Thymus (tissue), 11 donors: ENCODE measurements at regions not wholly inside any gene's neighbourhood (a gene's known extent, or its start where the extent isn't known, plus 50 kb on each side); places are given as distances from the start of the nearest gene placed in this dataset.

Experiments used
- DNase-seq, 9 donors: peaks; one replicate each; pipeline ENCODE4 v3.0.0-alpha.2; 2013; ENCODE audit warnings: low spot score in 9 of 9, low read depth in 6 of 9, missing footprints in 1 of 9
- H3K27ac ChIP-seq, 2 donors: one replicate each; pipeline ENCODE4 v1.5.1; 2013; ENCODE audit warnings: control low read depth in 1 of 2, low read depth in 1 of 2, low read length in 1 of 2, mild to moderate bottlenecking in 1 of 2, moderate library complexity in 1 of 2
- H3K27me3 ChIP-seq, 2 donors: one replicate each; pipeline ENCODE4 v1.5.1; 2013; ENCODE audit warnings: low read length in 1 of 2; ENCODE audit not compliant: control insufficient read depth in 2 of 2, insufficient read depth in 1 of 2
- H3K36me3 ChIP-seq, 2 donors: one replicate each; pipeline ENCODE4 v1.5.1; 2013; ENCODE audit warnings: low read length in 1 of 2, mild to moderate bottlenecking in 1 of 2, moderate library complexity in 1 of 2; ENCODE audit not compliant: control insufficient read depth in 2 of 2, insufficient read depth in 2 of 2
- H3K4me1 ChIP-seq, 2 donors: one replicate each; pipeline ENCODE4 v1.5.1; 2013; ENCODE audit warnings: low read length in 2 of 2; ENCODE audit not compliant: control insufficient read depth in 2 of 2, insufficient read depth in 2 of 2
- H3K4me3 ChIP-seq, 2 donors: one replicate each; pipeline ENCODE4 v1.5.1; 2013; ENCODE audit warnings: low read length in 2 of 2, control low read depth in 1 of 2, mild to moderate bottlenecking in 1 of 2
- H3K9me3 ChIP-seq, 2 donors: one replicate each; pipeline ENCODE4 v1.5.1; 2013; ENCODE audit warnings: low read length in 1 of 2, mild to moderate bottlenecking in 1 of 2; ENCODE audit not compliant: control insufficient read depth in 2 of 2, insufficient read depth in 1 of 2
- WGBS: extraction: QIAGEN DNeasy Blood & Tissue Kit; methylation state at CpG from one replicate; pipeline ENCODE4 v1.1.7; 2013; 5-methylcytosine and 5-hydroxymethylcytosine counted together
- donor health status: healthy.

- no peak overlapping the region for H3K4me3 ChIP-seq
- no peaks in the 10 kb centered on the region for H3K27me3 ChIP-seq
- no peaks in the 10 kb centered on the region for H3K36me3 ChIP-seq
- no peaks in the 10 kb centered on the region for H3K4me1 ChIP-seq
- H3K27ac ChIP-seq, result no peak overlapping the region
- H3K9me3 ChIP-seq, result no peaks in the 10 kb centered on the region
- DNase-seq, result no peak
These were observed 607.5 kb upstream of the BRINP3 start for GRCh38 chr1:191085121-191085520.

DNA sequence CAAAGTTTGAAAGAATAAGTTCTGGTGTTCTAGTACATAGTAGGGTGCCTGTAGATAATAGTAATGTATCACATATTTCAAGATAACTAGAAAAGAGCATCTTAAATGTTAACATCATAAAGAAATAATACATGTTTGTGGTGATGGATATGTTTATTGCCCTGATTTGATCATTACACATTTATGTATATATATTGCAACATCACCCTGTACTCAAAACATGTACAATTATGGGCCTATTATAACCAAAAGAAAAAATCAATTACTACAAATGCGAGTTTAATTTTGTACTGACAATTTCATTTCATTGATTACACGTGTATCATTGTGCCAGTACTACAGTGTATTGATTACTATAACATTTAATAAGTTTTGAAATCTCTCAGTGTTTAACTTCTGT, 609.2 kb upstream of the BRINP3 start:
- 85% methylated on average over 2 of the region's 2 CpGs for WGBS
- H3K4me1 ChIP-seq, result no peaks in the 10 kb centered on the region
- H3K9me3 ChIP-seq, result no peaks in the 10 kb centered on the region
- no peak overlapping the region for H3K27ac ChIP-seq
- DNase-seq, result no peak
- H3K36me3 ChIP-seq, result no peaks in the 10 kb centered on the region
- H3K4me3 ChIP-seq, result no peak overlapping the region
- no peaks in the 10 kb centered on the region for H3K27me3 ChIP-seq

DNA sequence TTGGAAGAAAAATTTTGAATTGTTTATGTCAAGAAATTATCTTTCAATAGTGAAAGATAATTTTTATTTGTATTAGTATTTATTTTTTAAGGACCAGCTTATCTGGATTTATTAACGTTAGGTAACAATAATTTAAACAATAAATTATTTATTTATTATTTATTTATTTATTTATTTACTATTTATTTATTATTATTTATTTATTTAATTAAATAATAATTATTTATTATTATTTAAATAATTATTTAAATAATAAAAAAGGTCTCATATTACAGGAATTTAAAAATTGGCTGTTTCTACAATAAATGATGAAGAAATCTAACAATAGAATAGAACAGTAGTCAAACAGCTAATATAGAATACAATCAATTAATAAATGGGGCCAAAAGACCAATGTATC, 618.7 kb upstream of the BRINP3 start:
- DNase-seq, result no peak
- Histone ChIP-seq H3K27me3 (no peaks in the 10 kb centered on the region), H3K36me3 (no peaks in the 10 kb centered on the region), H3K9me3 (no peaks in the 10 kb centered on the region), H3K4me3 (no peak overlapping the region), H3K4me1 (no peaks in the 10 kb centered on the region), H3K27ac (no peak overlapping the region)
- WGBS, result 93% methylated on average over 1 of the region's 1 CpG

GRCh38 chr1:191099696-191100095, 622.0 kb upstream of the BRINP3 start:
- WGBS, result 91% methylated on average over 4 of the region's 4 CpGs
- H3K4me1 ChIP-seq, result no peaks in the 10 kb centered on the region
- H3K9me3 ChIP-seq, result no peaks in the 10 kb centered on the region

DNA sequence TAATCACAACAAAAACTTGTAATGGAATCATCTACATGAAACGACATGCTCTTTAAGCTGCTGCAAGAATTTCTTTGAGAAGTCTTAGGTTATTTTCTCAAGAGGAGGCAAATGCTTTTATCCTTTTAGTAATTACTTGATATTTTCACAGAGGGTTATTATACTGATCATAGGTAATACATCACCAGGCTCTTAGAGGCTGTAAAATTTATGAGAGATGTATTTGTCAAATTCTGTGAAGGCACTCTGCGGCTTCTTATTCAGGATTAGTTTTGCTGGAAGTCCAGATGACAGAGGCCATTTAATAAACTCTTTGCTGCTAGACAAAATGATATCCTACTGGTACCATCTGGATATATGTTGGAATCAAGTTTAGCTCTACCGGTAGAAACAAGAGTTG, 624.3 kb upstream of the BRINP3 start:
- no peaks in the 10 kb centered on the region for H3K4me1 ChIP-seq
- no peak overlapping the region for H3K4me3 ChIP-seq
- H3K36me3 ChIP-seq, result no peaks in the 10 kb centered on the region
- no peak for DNase-seq
- no peak overlapping the region for H3K27ac ChIP-seq
- WGBS, result 93% methylated on average over 3 of the region's 3 CpGs
- no peaks in the 10 kb centered on the region for H3K27me3 ChIP-seq
- H3K9me3 ChIP-seq, result no peaks in the 10 kb centered on the region

More at GRCh38 chr1:191099696-191100095, 622.0 kb upstream of the BRINP3 start:
- no peak for DNase-seq
- Histone ChIP-seq H3K27ac (no peak overlapping the region), H3K36me3 (no peaks in the 10 kb centered on the region), H3K4me3 (no peak overlapping the region), H3K27me3 (no peaks in the 10 kb centered on the region)

GRCh38 chr1:191125950-191126349, 648.3 kb upstream of the BRINP3 start:
- Histone ChIP-seq H3K4me3 (no peak overlapping the region), H3K36me3 (no peaks in the 10 kb centered on the region), H3K27ac (no peak overlapping the region), H3K4me1 (no peaks in the 10 kb centered on the region), H3K9me3 (peaks cover 0 to 4% of the 10 kb centered on the region in 2 donors), H3K27me3 (no peaks in the 10 kb centered on the region)
- DNase-seq, result no peak
- WGBS, result 97% methylated on average over 3 of the region's 3 CpGs

DNA sequence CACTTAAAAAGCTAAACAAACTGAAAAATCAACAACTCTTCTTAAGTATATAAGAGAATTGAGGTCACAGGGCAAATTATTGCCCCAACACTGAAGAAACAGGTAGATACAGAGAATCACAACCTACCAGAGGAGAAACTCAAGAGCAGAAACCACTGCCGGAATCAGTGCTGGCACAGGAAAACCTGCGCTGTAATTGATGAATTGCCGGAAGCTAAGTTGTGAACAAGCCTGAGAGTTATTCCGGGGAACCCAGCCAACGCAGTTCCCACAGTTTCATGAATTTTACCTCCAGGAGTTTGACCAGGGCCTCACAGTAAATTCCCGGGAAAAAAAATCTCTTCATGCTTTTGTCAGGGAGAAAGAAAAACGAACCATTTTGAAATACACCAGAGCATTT, 657.1 kb upstream of the BRINP3 start:
- WGBS, result 3% methylated on average over 7 of the region's 7 CpGs
- Histone ChIP-seq H3K27me3 (no peaks in the 10 kb centered on the region), H3K4me1 (no peaks in the 10 kb centered on the region), H3K27ac (no peak overlapping the region), H3K9me3 (no peaks in the 10 kb centered on the region), H3K4me3 (no peak overlapping the region), H3K36me3 (no peaks in the 10 kb centered on the region)
- DNase-seq, result no peak

DNA sequence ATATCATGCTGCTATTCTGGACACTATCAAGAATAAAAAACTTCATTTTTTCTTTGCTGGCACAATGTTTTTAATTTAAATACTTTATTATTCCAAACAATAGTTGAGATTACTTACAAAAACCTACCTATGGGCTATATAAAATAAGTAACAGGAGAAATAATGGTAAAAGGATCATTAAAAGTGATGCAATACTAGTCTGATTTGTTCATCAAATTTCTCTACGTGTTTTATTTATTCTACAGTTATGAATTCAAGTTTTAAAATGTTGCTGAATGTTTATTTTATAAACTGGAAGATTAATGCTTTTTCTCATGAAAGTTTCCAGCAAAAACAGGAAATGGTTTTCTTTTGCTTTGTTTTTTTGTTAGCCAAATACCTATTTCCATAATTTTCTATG, 662.4 kb upstream of the BRINP3 start:
- 87% methylated on average over 1 of the region's 1 CpG for WGBS

DNA sequence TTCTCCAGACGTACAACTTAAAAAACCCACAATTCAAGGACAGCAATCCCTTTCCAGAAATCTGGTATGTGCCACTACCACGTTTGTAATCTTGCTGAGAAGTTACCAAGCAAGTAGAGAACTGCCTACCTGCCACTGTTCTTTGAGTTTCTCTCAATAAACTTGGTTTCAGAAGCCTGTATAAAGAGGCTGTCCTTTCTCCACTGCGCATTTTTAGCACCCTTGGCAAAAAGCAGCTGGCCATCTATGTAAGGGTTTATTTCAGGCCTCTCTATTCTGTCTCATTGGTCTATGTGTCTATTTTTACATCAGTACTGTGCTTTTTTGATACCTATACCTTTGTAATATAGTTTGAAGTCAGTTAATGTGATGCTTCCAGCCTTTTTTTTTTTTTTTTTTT, 665.1 kb upstream of the BRINP3 start:
- Histone ChIP-seq H3K4me1 (no peaks in the 10 kb centered on the region), H3K27me3 (no peaks in the 10 kb centered on the region), H3K9me3 (no peaks in the 10 kb centered on the region), H3K36me3 (no peaks in the 10 kb centered on the region), H3K4me3 (no peak overlapping the region), H3K27ac (no peak overlapping the region)
- DNase-seq, result no peak
- WGBS, result 68% methylated on average over 3 of the region's 3 CpGs

More for the DNA sequence above, 662.4 kb upstream of the BRINP3 start:
- H3K36me3 ChIP-seq, result no peaks in the 10 kb centered on the region
- no peaks in the 10 kb centered on the region for H3K4me1 ChIP-seq
- no peaks in the 10 kb centered on the region for H3K27me3 ChIP-seq
- H3K9me3 ChIP-seq, result no peaks in the 10 kb centered on the region
- H3K4me3 ChIP-seq, result no peak overlapping the region
- no peak for DNase-seq
- no peak overlapping the region for H3K27ac ChIP-seq

DNA sequence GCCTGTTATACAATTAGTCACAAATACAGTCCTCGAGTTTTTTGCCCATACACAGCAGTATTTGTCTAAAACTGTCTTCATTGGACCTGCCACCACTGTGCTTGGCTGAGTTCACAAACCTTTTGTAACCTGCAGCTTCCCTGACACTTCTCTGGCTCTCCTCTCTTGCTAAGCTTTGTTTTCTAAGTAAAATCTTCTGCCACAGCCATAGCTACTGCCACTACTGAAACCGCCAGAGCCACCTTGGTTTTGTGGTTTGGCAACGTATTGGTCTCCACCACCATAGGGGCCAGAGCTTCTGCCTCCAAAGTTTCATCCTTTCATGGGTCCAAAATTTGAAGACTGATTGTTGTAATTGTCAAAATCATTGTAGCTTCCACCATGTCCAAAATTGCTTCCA, 668.2 kb upstream of the BRINP3 start:
- Histone ChIP-seq H3K4me3 (no peak overlapping the region), H3K9me3 (no peaks in the 10 kb centered on the region), H3K4me1 (no peaks in the 10 kb centered on the region), H3K36me3 (no peaks in the 10 kb centered on the region), H3K27ac (no peak overlapping the region), H3K27me3 (no peaks in the 10 kb centered on the region)
- DNase-seq, result no peak
- 83% methylated on average over 3 of the region's 3 CpGs for WGBS
